ENCODE measurements at regions not wholly inside any gene's neighbourhood (a gene's known extent, or its start where the extent isn't known, plus 50 kb on each side); places are given as distances from the start of the nearest gene placed in this dataset.

DNA sequence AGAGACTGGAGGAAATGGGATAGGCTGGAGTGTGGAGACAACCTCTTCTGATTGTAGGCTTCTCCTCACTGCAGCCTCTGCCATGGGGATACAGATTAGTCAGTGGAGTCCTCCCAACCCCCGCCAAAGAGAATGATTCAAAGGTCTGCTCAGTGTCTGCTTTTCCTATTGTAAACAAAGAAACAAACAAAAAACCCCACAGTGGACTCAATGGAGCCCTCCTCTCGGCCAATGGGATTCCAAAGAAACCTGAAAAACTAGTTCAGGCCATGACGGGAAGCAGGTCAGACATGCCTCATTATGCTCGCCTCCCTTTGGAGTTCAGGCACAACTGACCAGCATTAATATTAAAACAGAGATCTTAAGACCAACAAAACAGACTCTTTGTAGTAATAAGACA lies 85.8 kb downstream of the SEC61B start:
- Histone ChIP-seq H2BK15ac (ENCODE audit: low read length) (no peak overlapping the region), H3K23me2 (ENCODE audit: low read depth, low read length) (no peaks in the 10 kb centered on the region), H2BK5ac (ENCODE audit: low read depth, low read length) (peak overlapping the region; percentile 69; the same call in 1 of the 2 replicates), H4K91ac (replicated peaks; ENCODE audit: insufficient read length, low read length) (no peak overlapping the region), H3K4me2 (ENCODE audit: insufficient read depth in 1 of 2, low read depth in 2 of 2, low read length in 2 of 2) (no peak overlapping the region; a peak in 1 of 4 replicates), H3K79me1 (ENCODE audit: low read depth, low read length) (no peaks in the 10 kb centered on the region), H3K27ac (ENCODE audit: low read depth, low read length) (no peak overlapping the region), H3K36me3 (ENCODE audit: control insufficient read depth in 2 of 4, insufficient read depth in 4 of 4, low read length in 3 of 4) (no peaks in the 10 kb centered on the region), H3K27me3 (replicated peaks in 1 of 4; ENCODE audit: control insufficient read depth in 3 of 4, extremely low read depth in 1 of 4, insufficient read depth in 3 of 4, low read length in 3 of 4) (no peaks in the 10 kb centered on the region), H3K9ac (replicated peaks in 1 of 4; ENCODE audit: extremely low read depth in 1 of 4, low read depth in 3 of 4, low read length in 3 of 4) (no peak overlapping the region), H3K18ac (ENCODE audit: extremely low read depth, low read length) (no peak overlapping the region), H3K4me1 (replicated peaks in 1 of 4; ENCODE audit: control insufficient read depth in 3 of 4, insufficient read depth in 4 of 4, low read length in 3 of 4) (peaks cover 0 to 5% (median under 1%) of the 10 kb centered on the region in 4 experiments; a peak in 3 of 7 replicates), H3K4ac (replicated peaks; ENCODE audit: insufficient read length, low read depth, low read length) (no peak overlapping the region), H2BK12ac (ENCODE audit: low read depth, low read length) (no peak overlapping the region), H3K79me2 (ENCODE audit: control insufficient read depth in 1 of 2, insufficient read depth in 2 of 2, low read length in 2 of 2) (no peaks in the 10 kb centered on the region), H4K8ac (ENCODE audit: extremely low read depth, insufficient read depth, low read length) (no peak overlapping the region), H2AFZ (ENCODE audit: low read length) (peak overlapping the region; percentile 93; the same call in 1 of the 2 replicates), H3K56ac (replicated peaks; ENCODE audit: insufficient read length, low read depth, low read length) (no peak overlapping the region), H3K23ac (ENCODE audit: insufficient read length) (no peak overlapping the region), H3K4me3 (ENCODE audit: extremely low read depth in 1 of 4, insufficient read depth in 2 of 4, low read depth in 3 of 4, low read length in 4 of 4) (no peak overlapping the region), H4K20me1 (replicated peaks in 1 of 2; ENCODE audit: control insufficient read depth in 1 of 2, insufficient read depth in 2 of 2, low read length in 2 of 2) (no peaks in the 10 kb centered on the region), H2BK120ac (replicated peaks; ENCODE audit: low read depth, low read length) (no peak overlapping the region), H4K5ac (ENCODE audit: insufficient read length, low read depth, low read length) (no peak overlapping the region), H2AK5ac (ENCODE audit: low read depth, low read length) (no peak overlapping the region), H2BK20ac (ENCODE audit: low read length) (0 out of 2 replicates have a peak overlapping the region, but pooled peaks have one; percentile 72), H3K9me3 (ENCODE audit: insufficient read depth in 2 of 2, low read depth in 1 of 2, low read length in 1 of 2) (no peaks in the 10 kb centered on the region), H3K14ac (ENCODE audit: insufficient read length) (no peak overlapping the region)
- DNase-seq (ENCODE audit: low read depth in 1 of 2, low spot score in 2 of 2) (no peak), FAIRE-seq (no peak)
- 60% methylated on average over 4 of the region's 4 CpGs; no CpG with 5 or more reads in 1 of the 2 experiments for WGBS, 2 experiments (ENCODE audit: extremely low coverage in 1 of 2, insufficient coverage in 1 of 2, insufficient read length in 1 of 2, insufficient replicate concordance in 2 of 2, low coverage in 1 of 2, low lambda C conversion rate in 2 of 2, missing lambda C conversion rate in 1 of 2)
- peak; percentile 22; the same call in 1 of the 2 replicates for TF ChIP-seq SP1 (IDR thresholded peaks at IDR 0.05; ENCODE audit: low read depth, low read length)
- TF ChIP-seq RBBP5 (IDR thresholded peaks at IDR 0.05; ENCODE audit: borderline replicate concordance, low read depth, low read length) = 0 out of 2 replicates have a peak, but pooled peaks have one; percentile 43
- TF ChIP-seq CTCF (IDR thresholded peaks at IDR 0.05; ENCODE audit: control extremely low read depth in 1 of 3, insufficient read depth in 1 of 3, low read depth in 1 of 3, low read length in 3 of 3) = no peak
- CTCF ChIA-PET (ENCODE audit: partially characterized antibody) = interaction anchor here (0.6 to 1.5 kb wide), 2 partner anchors 25 to 32 kb away, joined by 4 read pairs; no protein-coding TSS in a partner anchor
- POLR2A ChIA-PET (ENCODE audit: partially characterized antibody) = no interaction called here
